Natural killer cell (primary cell): ENCODE measurements at regions not wholly inside any gene's neighbourhood (a gene's known extent, or its start where the extent isn't known, plus 50 kb on each side); places are given as distances from the start of the nearest gene placed in this dataset.

Source experiments
- ATAC-seq, 3 donors: fragments of 150-1000 bp in 2 of 3; fragments of 200-7000 bp in 1 of 3; cut with Tn5 transposase; 1 replicate in 1 of 3; 2 replicates in 2 of 3; pipeline ENCODE4 v1.10.0; 2021; ENCODE audit warnings: mild to moderate bottlenecking in 2 of 3, moderate library complexity in 2 of 3
- DNase-seq, 2 donors: peaks; one replicate each; pipeline versions ENCODE4 v3.0.0 to v3.0.0-alpha.2; 2013 to 2021; ENCODE audit warnings: mixed read lengths in 1 of 2
- H3K27ac ChIP-seq: one replicate; pipeline ENCODE4 v1.5.1; 2013; ENCODE audit warnings: mild to moderate bottlenecking, low read length
- H3K27me3 ChIP-seq: one replicate; pipeline ENCODE4 v1.6.1; 2013; ENCODE audit warnings: low read length; ENCODE audit not compliant: control insufficient read depth, insufficient read depth
- H3K36me3 ChIP-seq: one replicate; pipeline ENCODE4 v1.6.1; 2013; ENCODE audit warnings: low read length; ENCODE audit not compliant: control insufficient read depth, insufficient read depth
- H3K4me1 ChIP-seq: one replicate; pipeline ENCODE4 v1.6.1; 2013; ENCODE audit warnings: low read length; ENCODE audit not compliant: control insufficient read depth, insufficient read depth
- H3K4me3 ChIP-seq: one replicate; pipeline ENCODE4 v1.5.1; 2013; ENCODE audit warnings: low read length
- H3K9me3 ChIP-seq: one replicate; pipeline ENCODE4 v1.6.1; 2013; ENCODE audit warnings: low read length; ENCODE audit not compliant: control insufficient read depth, insufficient read depth
- H3K27ac Mint-ChIP-seq, 2 donors: one replicate each; pipeline ENCODE4 v1.8.0; 2022; ENCODE audit warnings: mild to moderate bottlenecking in 2 of 2, mixed read lengths in 2 of 2, moderate library complexity in 1 of 2
- H3K27me3 Mint-ChIP-seq, 2 donors: one replicate each; pipeline ENCODE4 v1.8.0; 2022; ENCODE audit warnings: low read depth in 2 of 2, mixed read lengths in 2 of 2
- H3K36me3 Mint-ChIP-seq: one replicate; pipeline ENCODE4 v1.8.0; 2022; ENCODE audit warnings: mixed read lengths
- H3K4me1 Mint-ChIP-seq, 2 donors: one replicate each; pipeline ENCODE4 v1.8.0; 2022; ENCODE audit warnings: mixed read lengths in 2 of 2
- H3K4me3 Mint-ChIP-seq: one replicate; pipeline ENCODE4 v1.8.0; 2022; ENCODE audit warnings: mild to moderate bottlenecking, moderate library complexity, mixed read lengths
- H3K9me3 Mint-ChIP-seq, 2 donors: one replicate each; pipeline ENCODE4 v1.8.0; 2022; ENCODE audit warnings: mixed read lengths in 2 of 2
- WGBS: methylation state at CpG from one replicate; pipeline ENCODE4 v1.1.7; 2013; ENCODE audit warnings: missing lambda C conversion rate; ENCODE audit not compliant: insufficient coverage; 5-methylcytosine and 5-hydroxymethylcytosine counted together
- intact Hi-C: fragments of 100-400 bp; cut with micrococcal nuclease; formaldehyde crosslinking; loops from one replicate; pipeline ENCODE4 v1.14.2; 2022
- TF ChIP-seq, protein P1 (sequence below): fragments of 200-600 bp; IDR thresholded peaks from one replicate; pipeline ENCODE4 v1.8.0; 2022; ENCODE audit warnings: antibody characterized with exemption

- peaks cover 5% of the 10 kb centered on the region for H3K9me3 ChIP-seq
- no peaks in the 10 kb centered on the region for H3K27me3 ChIP-seq
- no peak overlapping the region for H3K27ac Mint-ChIP-seq
- no peak overlapping the region for H3K27ac ChIP-seq
- DNase-seq (no peak), ATAC-seq (no peak)
- no peaks in the 10 kb centered on the region for H3K9me3 Mint-ChIP-seq
- intact Hi-C loops, result no loop called here
- no peaks in the 10 kb centered on the region for H3K36me3 Mint-ChIP-seq
- peaks cover 17 to 26% of the 10 kb centered on the region in 2 donors for H3K4me1 Mint-ChIP-seq
- H3K27me3 Mint-ChIP-seq, result no peaks in the 10 kb centered on the region
- peaks cover 11% of the 10 kb centered on the region for H3K4me1 ChIP-seq
- no CpG with 5 or more reads among the region's 2 CpGs for WGBS
- TF ChIP-seq, protein P1, sequence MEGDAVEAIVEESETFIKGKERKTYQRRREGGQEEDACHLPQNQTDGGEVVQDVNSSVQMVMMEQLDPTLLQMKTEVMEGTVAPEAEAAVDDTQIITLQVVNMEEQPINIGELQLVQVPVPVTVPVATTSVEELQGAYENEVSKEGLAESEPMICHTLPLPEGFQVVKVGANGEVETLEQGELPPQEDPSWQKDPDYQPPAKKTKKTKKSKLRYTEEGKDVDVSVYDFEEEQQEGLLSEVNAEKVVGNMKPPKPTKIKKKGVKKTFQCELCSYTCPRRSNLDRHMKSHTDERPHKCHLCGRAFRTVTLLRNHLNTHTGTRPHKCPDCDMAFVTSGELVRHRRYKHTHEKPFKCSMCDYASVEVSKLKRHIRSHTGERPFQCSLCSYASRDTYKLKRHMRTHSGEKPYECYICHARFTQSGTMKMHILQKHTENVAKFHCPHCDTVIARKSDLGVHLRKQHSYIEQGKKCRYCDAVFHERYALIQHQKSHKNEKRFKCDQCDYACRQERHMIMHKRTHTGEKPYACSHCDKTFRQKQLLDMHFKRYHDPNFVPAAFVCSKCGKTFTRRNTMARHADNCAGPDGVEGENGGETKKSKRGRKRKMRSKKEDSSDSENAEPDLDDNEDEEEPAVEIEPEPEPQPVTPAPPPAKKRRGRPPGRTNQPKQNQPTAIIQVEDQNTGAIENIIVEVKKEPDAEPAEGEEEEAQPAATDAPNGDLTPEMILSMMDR, result no peak
- no peak overlapping the region for H3K4me3 Mint-ChIP-seq
- H3K4me3 ChIP-seq, result no peak overlapping the region
- H3K36me3 ChIP-seq, result no peaks in the 10 kb centered on the region
Measured at GRCh38 chr13:33746867-33747266, 71.1 kb upstream of the RFC3 start.

DNA sequence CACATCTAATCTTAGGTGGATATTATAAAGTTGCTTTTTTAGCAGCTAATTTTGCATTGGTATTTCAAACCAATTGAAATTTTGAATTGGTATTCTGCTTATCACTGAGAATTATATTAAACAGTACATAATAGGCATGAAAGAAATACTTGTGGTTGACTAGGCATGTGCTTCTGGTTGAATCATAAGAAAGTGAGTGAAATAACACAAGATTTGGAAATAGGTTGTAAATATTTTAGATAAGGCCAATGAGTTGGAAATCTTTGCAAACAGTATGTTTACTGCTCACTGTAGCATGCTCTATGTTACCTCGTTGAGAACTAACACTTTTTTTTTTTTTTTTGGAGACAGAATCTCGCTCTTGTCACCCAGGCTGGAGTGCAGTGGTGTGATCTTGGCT lies 66.8 kb upstream of the RFC3 start:
- TF ChIP-seq, protein P1, result no peak
- no peaks in the 10 kb centered on the region for H3K4me1 Mint-ChIP-seq
- H3K9me3 ChIP-seq, result peaks cover 5% of the 10 kb centered on the region
- ATAC-seq (no peak), DNase-seq (no peak)
- H3K27me3 ChIP-seq, result no peaks in the 10 kb centered on the region
- H3K36me3 Mint-ChIP-seq, result no peaks in the 10 kb centered on the region
- H3K27ac Mint-ChIP-seq, result no peak overlapping the region
- no peak overlapping the region for H3K4me3 ChIP-seq
- WGBS, result 50% methylated on average over 1 of the region's 2 CpGs
- intact Hi-C loops, result no loop called here
- no peak overlapping the region for H3K27ac ChIP-seq
- H3K9me3 Mint-ChIP-seq, result peaks cover 0 to 2% of the 10 kb centered on the region in 2 donors
- H3K27me3 Mint-ChIP-seq, result peaks cover 0 to 5% of the 10 kb centered on the region in 2 donors
- H3K4me1 ChIP-seq, result no peaks in the 10 kb centered on the region
- H3K4me3 Mint-ChIP-seq, result no peak overlapping the region
- H3K36me3 ChIP-seq, result no peaks in the 10 kb centered on the region

- no peak overlapping the region for H3K4me3 ChIP-seq
- no peak for ATAC-seq
- H3K27me3 ChIP-seq, result no peaks in the 10 kb centered on the region
- no peaks in the 10 kb centered on the region for H3K36me3 ChIP-seq
- no peaks in the 10 kb centered on the region for H3K4me1 ChIP-seq
- TF ChIP-seq, protein P1, result no peak
- H3K27ac Mint-ChIP-seq, result no peak overlapping the region
- no peaks in the 10 kb centered on the region for H3K36me3 Mint-ChIP-seq
- peaks cover 0 to 2% of the 10 kb centered on the region in 2 donors for H3K9me3 Mint-ChIP-seq
- H3K9me3 ChIP-seq, result peaks cover 5% of the 10 kb centered on the region
- intact Hi-C loops, result no loop called here
- no peak for DNase-seq
- no peak overlapping the region for H3K27ac ChIP-seq
- H3K4me1 Mint-ChIP-seq, result no peaks in the 10 kb centered on the region
- no peak overlapping the region for H3K4me3 Mint-ChIP-seq
- peaks cover 0 to 5% of the 10 kb centered on the region in 2 donors for H3K27me3 Mint-ChIP-seq
Measured at GRCh38 chr13:33752094-33752493, 65.9 kb upstream of the RFC3 start.

- intact Hi-C loops, result no loop called here
- Mint-ChIP-seq H3K36me3 (no peaks in the 10 kb centered on the region), H3K27me3 (peaks cover 0 to 5% of the 10 kb centered on the region in 2 donors), H3K27ac (no peak overlapping the region), H3K4me3 (no peak overlapping the region), H3K4me1 (no peaks in the 10 kb centered on the region), H3K9me3 (peaks cover 0 to 2% of the 10 kb centered on the region in 2 donors)
- ATAC-seq, result no peak
- WGBS, result 85% methylated on average over 6 of the region's 6 CpGs
- Histone ChIP-seq H3K27ac (no peak overlapping the region), H3K4me1 (no peaks in the 10 kb centered on the region), H3K9me3 (peaks cover 5% of the 10 kb centered on the region), H3K4me3 (no peak overlapping the region), H3K36me3 (no peaks in the 10 kb centered on the region), H3K27me3 (no peaks in the 10 kb centered on the region)
- no peak for DNase-seq
- TF ChIP-seq, protein P1, result no peak
Measured at GRCh38 chr13:33752597-33752996, 65.4 kb upstream of the RFC3 start.
